Activated CD4-positive, alpha-beta T cell treated with anti-CD3 and anti-CD28 coated beads, Interleukin-2, amount 50 U/mL, for 48 hours (primary cell): ENCODE measurements at regions not wholly inside any gene's neighbourhood (a gene's known extent, or its start where the extent isn't known, plus 50 kb on each side); places are given as distances from the start of the nearest gene placed in this dataset.
"Not testable (repeated sequence)": the region's sequence is repeated elsewhere in the genome, so short reads cannot be mapped to it uniquely, and the experiment has no call there.

Experiments
- DNase-seq, 2 experiments: peaks; one replicate each; pipeline ENCODE4 v3.0.0-alpha.2; 2020

DNA sequence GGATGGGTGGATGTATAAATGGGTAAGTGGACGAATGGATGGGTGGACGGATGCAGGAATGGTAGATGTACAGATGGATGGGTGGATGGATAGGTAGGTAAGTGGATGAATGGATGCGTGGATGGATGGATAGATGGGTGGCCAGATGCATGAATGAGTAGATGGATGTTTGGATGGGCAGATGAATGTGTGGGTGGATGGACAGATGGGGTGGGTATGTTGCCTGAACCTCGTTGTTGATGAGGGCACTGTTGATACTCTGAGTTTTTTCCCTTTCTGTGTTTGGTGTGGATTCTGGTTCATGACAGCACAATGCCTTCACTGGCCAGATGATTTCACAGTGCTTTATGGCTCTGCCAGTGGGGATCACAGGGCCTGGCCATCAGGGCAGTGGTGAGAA lies 208.3 kb downstream of the NPIPB11 start:
- no peak for DNase-seq

DNA sequence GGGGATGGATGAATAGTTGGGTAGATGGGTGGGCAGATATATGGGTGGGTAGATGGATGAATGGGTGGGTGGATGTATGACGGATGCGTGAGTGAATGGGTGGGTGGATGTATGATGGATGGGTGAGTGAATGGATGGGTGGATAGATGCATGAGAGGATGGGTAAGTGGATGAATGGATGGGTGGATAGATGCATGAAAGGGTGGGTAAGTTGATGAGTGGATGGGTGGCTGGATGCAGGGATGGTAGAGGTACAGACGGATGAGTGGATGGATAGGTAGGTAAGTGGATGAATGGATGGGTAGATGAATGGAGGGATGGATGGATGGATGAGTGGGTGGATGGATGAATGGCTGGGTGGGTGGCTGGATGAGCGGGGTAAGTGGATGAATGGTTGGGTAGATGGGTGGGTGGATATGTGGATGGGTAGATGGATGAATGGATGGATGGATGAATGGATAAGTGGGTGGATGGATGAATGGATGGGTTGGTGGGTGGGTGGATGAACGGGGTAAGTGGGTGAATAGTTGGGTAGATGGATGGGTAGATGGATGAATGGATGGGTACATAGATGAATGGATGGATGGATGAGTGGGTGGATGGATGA lies 208.9 kb downstream of the NPIPB11 start:
- not testable (repeated sequence) for DNase-seq

DNA sequence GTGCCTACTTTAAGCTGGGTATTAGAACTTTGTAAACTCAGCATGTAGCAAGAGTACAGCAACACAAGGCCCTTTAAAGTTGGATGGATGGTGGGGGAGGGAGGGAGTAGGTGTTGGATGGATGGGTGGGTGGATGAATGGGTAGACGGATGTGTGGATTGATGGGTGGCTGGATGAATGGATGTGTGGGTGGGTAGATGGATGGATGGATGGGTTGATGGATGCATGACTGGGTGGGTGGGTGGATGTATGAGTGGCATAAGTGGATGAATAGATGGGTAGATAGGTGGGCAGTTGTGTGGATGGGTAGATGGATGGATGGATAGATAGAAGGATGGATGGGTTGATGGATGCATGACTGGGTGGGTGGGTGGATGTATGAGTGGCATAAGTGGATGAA lies 209.8 kb downstream of the NPIPB11 start:
- not testable (repeated sequence) for DNase-seq

- DNase-seq = not testable (repeated sequence)
Observed at GRCh38 chr16:29195116-29195872, 210.4 kb downstream of the LAT start.

GRCh38 chr16:29194185-29194844 lies 209.5 kb downstream of the LAT start:
- not testable (repeated sequence) for DNase-seq

DNA sequence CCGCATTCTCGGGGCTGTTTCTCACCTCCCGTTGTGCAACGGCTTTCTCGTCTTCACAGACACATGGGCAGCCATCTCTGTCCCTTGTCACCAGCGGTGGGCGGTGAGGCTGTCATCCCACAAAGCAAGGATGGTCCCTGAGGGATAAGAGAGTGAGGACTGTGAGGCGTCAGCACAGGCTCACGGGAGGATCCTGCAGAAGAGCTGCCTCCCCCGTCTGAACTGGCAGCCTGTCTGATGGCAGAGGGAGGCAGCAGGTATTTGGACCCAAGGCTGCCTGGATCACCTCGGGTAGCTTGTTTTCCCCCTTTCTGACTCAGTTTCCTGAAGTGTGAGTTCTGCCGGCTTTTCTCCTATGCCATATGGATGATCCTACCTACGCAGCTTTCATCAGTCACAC lies 208.8 kb downstream of the LAT start:
- not testable (repeated sequence) for DNase-seq

DNA sequence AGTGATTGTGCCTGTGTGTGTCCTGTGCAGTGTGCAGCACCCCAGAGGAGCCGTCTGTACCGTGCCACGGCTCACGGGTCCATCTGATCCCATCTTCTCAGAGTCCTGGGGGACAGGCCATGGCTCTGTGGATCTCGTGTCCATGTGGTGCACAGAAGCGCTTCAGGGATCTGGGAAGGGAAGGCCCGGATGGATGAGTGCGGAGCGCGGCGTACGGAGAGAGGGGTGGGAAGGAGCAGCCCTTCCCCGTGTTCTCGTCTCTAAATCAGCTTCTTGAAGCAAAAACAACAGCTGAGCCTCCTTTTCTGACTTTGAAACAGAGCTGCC lies 208.4 kb downstream of the LAT start:
- not testable (repeated sequence) for DNase-seq

DNA sequence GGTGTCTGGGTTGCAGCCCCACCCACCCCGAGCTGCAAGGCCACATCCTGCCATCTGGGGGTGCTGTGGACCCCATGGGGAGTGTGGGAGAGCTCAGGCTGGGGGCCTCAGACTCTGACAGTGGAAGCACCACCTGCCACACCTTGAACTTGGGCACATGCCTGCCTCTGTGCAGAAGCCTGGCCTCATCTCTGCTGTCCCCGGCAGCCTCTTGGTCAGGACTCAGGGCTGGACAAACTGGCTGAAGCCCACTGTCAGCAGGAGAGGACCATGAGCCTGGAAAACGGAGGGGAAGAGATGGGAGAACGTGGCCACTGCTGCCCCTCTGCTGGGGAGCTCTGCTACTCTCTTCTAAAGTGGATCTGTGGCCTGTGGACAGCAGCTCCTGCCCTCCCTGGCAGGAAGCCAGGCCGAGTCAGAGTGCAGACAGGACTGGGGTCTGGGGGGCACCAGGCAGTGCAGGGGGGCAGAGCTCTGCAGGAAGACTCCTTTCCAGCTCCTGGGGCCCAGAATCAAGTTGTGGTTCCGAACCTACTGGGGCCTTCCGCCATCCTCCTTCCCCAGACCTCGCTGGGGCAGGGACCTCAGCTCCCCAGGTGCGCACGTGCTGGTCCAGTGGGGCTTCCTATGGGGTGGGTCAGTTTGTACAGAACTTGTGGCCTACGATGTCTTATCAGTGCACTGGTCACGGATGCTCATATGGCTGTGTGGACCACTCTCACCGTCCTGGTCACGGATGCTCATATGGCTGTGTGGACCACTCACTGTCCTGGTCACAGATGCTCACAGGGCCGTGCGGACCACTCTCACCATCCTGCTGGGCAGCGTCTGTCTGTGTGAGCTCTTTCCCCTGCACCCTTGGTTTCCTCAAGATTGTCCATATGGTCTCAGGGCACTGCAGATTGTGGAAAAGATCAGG lies 207.7 kb downstream of the LAT start:
- no peak for DNase-seq

GRCh38 chr16:29191636-29192180 lies 206.9 kb downstream of the LAT start:
- DNase-seq = not testable (repeated sequence)

- not testable (repeated sequence) for DNase-seq
Observed at GRCh38 chr16:29190553-29191431, 205.9 kb downstream of the LAT start.

GRCh38 chr16:29188806-29189205 lies 204.0 kb downstream of the LAT start:
- DNase-seq = not testable (repeated sequence)

GRCh38 chr16:29186306-29187220 lies 201.7 kb downstream of the LAT start:
- not testable (repeated sequence) for DNase-seq

GRCh38 chr16:29185872-29186271 lies 201.0 kb downstream of the LAT start:
- DNase-seq = not testable (repeated sequence)

GRCh38 chr16:29184738-29185438 lies 200.0 kb downstream of the LAT start:
- not testable (repeated sequence) for DNase-seq

DNA sequence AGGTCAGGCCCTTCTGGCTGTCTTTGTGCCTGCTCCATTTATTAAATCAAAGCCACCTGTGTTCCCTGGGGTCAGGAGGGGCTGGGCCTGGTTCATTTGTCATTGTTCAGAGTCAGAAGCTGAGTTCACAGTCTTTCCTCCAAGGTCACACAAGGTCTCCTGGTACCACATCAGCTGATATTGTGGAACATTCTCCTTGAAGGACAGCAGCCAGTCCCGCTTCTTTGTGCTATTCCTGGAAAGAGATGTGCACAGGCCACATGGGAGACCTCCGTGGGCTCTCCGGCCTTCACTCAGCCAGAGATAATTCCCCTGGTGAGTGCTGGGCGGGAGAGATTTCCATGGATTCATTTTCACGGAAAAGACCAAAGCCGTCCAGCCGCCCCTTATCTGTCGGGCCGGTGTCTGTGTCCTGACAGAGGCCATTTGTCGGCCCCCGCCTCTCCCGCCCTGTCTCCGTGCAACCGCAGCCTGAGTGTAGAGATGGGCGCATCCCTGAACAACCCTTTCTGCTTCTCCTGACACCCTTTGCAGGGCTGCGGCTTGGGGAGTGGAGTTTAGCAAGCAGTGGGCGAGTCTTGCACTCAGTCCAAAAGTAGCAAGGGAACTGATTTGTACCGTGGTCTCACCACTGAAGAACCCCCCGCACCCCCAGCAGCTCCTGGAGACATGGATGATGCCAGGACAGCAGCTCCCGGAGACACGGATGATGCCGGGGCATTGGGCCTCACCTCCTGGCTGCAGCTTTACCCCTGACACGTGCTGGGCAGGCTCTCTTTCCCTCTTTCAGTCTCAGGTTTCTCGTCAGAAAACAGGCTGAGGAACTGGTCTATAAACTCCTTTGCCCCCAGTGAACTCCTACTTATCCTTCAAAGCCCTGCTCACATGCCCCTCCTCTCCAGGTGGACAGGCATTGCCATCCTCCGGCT lies 198.4 kb downstream of the LAT start:
- DNase-seq = not testable (repeated sequence)

DNA sequence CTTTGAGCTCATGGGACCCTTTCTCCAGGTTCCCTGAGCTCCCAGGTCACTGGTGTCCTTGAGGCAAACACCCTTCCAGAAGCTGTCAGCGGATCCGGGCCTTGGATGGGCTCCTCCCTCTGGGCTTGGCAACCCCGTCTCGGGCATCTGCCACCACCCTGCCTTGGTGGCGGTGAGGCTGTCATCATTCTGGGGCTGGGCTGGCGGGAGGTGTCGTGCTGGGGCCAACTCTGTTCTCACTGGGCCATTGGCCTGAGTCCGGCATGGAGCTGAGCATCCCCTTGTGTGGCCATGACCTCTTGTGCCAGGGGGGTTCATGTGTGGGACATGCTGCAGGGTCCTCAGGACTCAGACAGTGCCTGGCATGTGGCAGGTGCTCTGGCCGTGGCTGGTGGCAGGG lies 197.6 kb downstream of the LAT start:
- DNase-seq = no peak

DNA sequence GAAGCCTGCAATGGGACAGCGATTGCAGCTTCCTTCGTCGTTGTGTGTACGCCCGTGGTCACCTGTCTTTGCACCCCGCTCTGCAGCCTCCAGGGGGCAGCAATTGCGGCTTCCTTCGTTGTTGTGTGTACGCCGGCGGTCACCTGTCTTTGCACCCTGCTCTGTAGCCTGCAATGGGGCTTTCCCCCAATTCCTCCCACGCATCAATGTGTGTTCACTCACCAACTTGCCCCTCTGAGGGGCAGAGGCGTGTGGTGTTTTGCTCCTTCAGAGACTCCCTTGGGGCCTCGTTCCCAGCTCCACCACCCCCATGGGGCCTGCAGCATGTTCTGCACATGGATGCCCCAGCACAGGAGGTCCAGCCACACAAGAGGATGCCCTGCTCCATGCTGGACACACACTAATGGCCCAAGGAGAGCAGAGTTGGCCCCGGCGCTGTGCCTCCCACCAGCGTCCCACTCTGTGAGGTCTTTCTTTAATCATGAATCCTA lies 197.1 kb downstream of the LAT start:
- DNase-seq = peak; percentile 17 to 30

DNA sequence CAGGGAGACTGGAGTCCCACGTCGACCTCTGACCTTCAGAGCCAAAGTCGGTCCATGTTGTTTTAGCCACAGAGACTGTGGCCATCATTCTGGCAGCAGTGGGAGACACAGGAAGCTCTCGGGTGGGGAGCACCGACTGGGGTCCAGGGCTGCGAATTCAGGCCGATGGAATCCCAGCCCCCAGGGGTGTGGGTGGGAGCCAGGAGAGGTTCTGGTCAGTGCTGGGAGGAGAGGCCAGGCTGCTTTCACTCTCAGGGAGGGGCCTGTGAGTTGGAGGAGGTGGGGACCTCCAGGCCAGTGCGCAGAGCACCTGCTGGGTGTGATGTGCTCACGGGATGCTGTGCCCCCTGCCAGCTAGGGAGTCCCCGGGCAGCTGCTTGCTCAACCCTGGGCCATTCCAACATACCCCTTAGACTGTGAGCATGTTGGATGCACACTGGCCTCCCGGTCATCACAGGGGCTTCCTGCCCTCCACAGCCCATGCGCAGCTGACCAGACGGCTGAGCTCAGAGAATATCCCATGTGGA lies 196.5 kb downstream of the LAT start:
- not testable (repeated sequence) for DNase-seq
